HTR-8/SVneo (cell line): ENCODE measurements at regions not wholly inside any gene's neighbourhood (a gene's known extent, or its start where the extent isn't known, plus 50 kb on each side); places are given as distances from the start of the nearest gene placed in this dataset.
"Not testable (repeated sequence)": the region's sequence is repeated elsewhere in the genome, so short reads cannot be mapped to it uniquely, and the experiment has no call there.

ENCODE experiments used
- DNase-seq: peaks from one replicate; pipeline ENCODE4 v3.0.0; 2011; ENCODE audit warnings: low spot score, mixed read lengths; ENCODE audit not compliant: insufficient read length
- FAIRE-seq: peaks from 2 replicates; lab custom pipeline; 2011; peaks lifted over from hg19 to GRCh38; lab: Jason Lieb, UNC

DNA sequence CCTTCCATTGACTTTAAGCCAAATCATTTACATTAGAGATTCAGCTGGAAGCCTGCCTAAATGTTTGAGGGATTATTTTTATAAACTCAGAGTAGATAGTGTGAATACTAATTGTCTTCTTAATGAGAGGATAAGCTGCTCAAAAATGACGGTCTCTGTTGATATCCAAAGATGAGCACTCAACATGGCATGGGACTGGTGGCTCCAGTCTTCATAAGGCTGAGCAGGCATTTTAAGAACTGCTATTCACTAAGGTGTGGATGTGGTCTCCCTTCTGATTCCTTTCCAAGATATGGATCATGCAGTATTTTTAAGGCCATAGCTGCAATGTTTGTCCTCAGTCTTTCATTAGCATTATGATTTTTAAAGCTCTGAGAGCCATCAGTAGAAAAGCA lies 377.5 kb upstream of the RIOK2 start:
- FAIRE-seq (no peak), DNase-seq (no peak)

- DNase-seq (no peak), FAIRE-seq (no peak)
These were observed 380.1 kb upstream of the RIOK2 start for GRCh38 chr5:97563050-97563657.

GRCh38 chr5:97568382-97568781 lies 385.3 kb upstream of the RIOK2 start:
- FAIRE-seq (no peak), DNase-seq (no peak)

DNA sequence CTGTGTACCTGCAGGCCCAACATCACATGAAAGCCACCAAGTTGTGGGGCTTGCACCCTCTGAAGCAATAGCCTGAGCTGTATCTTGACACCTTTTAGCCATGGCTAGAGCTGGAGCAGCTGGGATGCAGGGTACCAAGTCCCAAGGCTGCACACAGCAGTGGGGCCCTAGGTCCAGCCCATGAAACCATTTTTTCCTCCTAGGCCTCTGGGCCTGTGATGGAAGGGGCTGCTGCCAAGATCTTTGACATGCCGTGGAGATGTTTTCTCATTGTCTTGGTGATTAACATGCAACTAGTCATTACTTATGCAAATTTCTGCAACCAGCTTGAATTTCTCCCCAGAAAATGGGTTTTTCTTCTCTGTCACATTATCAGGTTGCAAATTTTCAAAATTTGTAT lies 387.2 kb upstream of the RIOK2 start:
- DNase-seq = no peak
- no peak for FAIRE-seq

DNA sequence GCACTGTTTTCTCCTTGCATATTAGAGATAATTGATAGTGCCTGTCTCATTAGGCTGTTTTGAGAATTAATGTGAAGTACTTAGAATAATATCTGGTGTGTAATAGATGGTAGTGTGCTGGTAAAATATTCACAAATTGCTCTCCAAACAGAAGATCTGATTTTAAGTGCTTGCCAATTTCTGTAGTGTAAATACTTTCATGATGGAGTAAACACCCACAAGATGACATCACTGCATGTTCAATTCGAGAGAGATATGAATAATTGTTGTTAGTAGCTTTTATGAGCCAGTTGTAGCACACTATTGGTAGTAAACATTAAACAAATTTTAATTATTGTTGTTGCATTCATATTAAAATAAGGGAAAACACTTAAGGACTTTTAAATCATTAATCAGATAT lies 392.3 kb upstream of the RIOK2 start:
- DNase-seq = no peak
- no peak for FAIRE-seq

GRCh38 chr5:97576956-97577355 lies 393.9 kb upstream of the RIOK2 start:
- DNase-seq = no peak
- FAIRE-seq = no peak

DNA sequence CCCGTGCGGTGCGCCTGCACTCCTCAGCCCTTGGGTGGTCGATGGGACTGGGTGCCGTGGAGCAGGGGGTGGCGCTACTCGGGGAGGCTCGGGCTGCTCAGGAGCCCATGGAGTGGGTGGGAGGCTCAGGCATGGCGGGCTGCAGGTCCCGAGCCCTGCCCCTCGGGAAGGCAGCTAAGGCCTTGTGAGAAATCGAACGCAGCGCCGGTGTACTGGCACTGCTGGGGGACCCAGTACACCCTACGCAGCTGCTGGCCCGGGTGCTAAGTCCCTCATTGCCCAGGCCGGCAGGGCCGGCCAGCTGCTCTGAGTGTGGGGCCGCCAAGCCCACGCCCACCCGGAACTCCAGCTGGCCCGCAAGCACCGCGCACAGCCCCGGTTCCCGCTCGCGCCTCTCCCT lies 396.9 kb upstream of the RIOK2 start:
- FAIRE-seq = not testable (repeated sequence)

GRCh38 chr5:97580746-97581145 lies 397.7 kb upstream of the RIOK2 start:
- no peak for FAIRE-seq
- no peak for DNase-seq

More for the DNA sequence above, 396.9 kb upstream of the RIOK2 start:
- not testable (repeated sequence) for DNase-seq

DNA sequence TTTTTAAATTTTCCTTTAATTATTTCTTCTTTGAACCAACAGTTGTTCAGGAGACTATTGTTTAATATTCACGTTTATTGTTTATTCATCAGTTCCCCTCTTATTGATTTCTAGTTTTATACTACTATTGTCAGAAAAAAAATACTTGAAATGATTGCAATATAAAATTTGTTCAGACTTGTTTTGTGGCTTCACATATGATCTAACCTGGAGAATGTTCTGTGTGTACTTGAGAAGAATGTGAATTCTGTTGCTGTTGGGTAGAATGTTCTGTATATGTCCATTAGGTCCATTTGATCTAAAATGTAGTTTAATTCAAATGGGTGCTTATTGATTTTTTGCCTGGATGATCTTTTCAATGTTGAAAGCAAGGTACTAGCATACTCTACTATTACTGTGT lies 408.7 kb upstream of the RIOK2 start:
- FAIRE-seq = no peak

GRCh38 chr5:97600486-97600885 lies 417.4 kb upstream of the RIOK2 start:
- DNase-seq (no peak), FAIRE-seq (no peak)

More for the DNA sequence above, 408.7 kb upstream of the RIOK2 start:
- DNase-seq = no peak

DNA sequence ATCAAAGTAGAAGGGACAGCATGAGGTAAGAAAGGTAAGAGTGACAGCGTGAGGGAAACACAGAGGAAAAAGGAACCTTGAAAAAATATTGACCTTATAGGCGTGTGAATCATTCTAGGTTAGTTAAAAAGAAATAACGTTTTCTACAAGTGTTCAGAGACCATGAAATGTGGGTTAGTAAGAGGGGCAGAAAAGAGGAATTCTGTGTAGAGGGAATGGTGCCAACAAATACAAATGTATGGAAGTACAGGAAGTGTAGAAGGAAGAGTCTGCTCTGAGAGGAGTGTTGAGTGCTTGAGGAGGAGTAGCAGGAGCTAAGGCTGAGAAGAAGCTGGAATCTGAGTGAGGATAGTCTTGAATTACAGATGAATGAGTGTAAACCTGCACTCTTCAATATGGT lies 418.6 kb upstream of the RIOK2 start:
- no peak for DNase-seq
- no peak for FAIRE-seq

DNA sequence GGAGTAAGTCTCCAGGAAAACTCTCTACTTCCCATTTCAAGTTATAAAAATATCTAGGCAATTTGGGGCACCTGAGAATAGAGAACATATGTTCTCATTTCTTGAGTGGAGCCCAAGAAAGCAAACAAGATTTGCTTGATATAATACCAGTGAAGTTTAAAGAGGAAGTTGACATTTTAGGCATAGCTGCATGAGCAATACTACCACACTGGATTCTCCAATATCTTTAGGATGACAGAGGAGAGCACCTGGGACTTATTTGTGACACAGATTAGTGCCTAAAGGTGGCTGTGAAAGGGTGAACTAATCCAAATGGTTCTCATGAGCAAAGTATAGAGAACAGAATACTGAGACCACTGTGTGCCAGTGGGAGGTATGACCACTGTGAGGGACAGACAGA lies 423.5 kb upstream of the RIOK2 start:
- no peak for DNase-seq
- FAIRE-seq = no peak

GRCh38 chr5:97608501-97608900 lies 425.5 kb upstream of the RIOK2 start:
- no peak for FAIRE-seq
- no peak for DNase-seq

DNA sequence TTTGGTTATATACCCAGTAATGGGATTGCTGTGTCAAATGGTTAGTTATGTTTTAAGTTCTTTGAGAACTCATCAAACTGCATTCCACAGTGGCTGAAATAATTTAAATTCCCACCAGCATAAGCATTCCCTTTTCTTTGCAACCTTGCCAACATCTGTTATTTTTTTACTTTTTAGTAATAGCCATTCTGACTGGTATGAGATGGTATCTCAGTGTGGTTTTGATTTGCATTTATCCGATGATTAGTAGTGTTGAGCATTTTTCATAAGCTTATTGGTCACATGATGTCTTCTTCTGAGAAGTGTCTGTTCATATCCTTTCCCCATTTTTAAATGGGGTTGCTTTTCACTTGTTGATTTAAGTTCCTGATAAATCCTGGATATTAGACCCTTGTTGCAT lies 435.7 kb upstream of the RIOK2 start:
- no peak for FAIRE-seq
- DNase-seq = no peak

DNA sequence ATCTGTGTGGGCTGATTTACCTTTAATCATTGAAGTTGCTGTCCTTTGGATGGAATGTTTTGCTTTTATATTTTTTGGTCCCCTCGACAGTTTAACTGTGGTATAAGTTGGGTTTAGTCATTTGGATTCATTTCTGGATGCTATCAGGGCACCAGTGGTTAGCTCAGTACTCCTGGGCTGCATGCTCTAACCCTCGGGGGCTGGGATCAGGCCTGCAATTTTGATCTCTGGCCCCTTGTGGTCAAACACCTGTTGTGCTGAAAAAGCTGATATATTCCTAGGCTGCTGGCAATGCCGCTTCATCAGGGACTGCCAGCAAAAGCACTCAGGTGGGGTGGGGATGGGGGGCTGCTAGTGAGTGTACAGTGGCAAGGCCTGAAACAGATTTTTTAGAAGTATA lies 440.4 kb upstream of the RIOK2 start:
- DNase-seq (no peak), FAIRE-seq (no peak)

DNA sequence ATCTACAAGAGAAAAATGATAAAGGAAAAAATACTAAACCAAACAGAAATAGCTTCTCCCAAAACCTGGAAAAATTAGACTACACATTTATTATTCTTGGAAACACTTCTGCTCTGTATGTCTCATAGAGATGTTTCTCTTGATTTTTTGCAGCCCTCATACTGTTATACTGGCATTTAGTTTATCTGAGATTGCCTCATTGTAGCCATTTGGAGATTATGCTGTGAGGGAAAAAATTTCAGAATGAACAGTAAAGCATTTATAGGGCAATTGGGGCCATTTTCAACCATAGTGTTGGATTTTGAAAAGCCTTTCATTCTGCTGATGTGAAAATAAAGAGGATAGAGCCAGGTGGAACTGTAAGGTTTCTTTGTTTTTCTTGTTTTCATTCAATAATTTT lies 441.8 kb upstream of the RIOK2 start:
- DNase-seq = no peak
- no peak for FAIRE-seq

DNA sequence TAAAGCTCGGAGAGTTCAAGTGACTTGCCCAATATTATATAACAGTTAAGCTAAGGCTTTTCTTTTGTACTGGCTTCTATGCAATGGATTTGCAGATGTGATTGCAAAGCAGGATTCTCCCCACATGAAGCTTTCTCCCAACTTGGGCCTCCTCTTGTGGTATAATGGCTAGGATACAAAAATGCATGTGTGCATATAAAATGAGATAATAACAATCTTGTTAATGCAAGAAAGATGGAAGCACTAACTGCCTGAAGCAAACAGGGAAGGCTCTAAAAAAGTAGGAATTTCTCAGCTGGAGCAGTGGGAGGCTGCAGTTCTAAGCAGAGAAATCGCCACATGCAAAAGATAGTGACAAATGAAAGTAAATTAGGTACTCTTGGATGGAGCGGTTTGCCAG lies 444.2 kb upstream of the RIOK2 start:
- FAIRE-seq (no peak), DNase-seq (no peak)

DNA sequence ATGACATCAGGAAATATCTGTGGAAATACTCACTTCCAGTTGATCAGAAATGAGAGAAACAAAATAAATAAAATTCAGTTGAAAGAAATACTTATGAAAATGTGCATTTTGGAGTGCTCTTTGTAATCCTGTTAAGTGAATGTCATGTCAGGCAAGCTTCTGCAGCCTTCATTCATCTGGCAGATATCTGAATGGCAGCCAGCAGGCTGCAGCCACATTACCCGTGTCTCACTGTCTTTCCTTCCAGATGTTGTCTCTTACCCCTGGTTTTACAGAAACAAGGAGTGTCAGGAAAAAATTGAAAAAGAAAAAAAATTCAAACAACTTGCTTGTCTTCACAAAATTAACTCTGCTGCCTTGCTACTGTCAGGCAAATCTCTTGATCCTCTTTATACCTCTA lies 445.0 kb upstream of the RIOK2 start:
- no peak for FAIRE-seq
- no peak for DNase-seq

DNA sequence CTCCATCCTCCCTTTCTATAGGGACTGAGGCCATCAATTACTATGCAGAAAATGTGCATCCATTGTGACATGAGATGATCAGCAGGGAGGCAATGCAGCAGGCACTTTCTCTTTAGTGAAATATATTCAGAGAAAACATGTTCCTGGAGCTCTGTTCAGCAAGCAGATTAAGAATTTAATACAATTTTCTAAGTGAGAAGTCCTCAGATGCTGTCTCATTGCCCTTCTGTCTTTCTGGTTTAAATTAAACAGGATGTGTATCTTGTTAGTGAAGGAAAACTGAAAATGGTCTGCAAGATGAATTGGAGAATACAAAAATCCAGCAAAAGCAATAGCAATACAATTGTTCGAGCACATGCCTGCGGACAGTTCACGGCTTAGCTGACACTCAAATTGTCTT lies 445.8 kb upstream of the RIOK2 start:
- DNase-seq = no peak
- FAIRE-seq = no peak

GRCh38 chr5:97629276-97629675 lies 446.2 kb upstream of the RIOK2 start:
- peak; percentile 28 for DNase-seq
- FAIRE-seq = no peak

DNA sequence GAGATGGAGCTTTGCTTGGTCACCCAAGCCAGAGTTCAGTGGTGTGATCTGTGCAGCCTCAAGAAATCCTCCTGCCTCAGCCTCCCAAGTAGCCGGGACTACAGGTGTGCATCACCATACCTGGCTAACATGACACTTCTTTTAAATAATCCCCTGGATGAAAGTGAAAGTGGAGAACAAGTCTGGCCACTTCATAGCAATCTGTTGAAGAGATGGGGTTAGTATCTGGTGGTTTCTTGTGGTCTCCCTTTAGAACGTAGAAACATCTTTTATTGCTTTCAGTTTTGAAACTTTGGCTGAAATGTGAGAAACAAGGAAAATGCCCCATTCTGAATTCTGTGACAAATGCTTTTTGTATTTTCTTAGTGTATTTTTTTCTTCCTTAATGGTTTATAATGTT lies 452.5 kb upstream of the RIOK2 start:
- FAIRE-seq = no peak

GRCh38 chr5:97636766-97637165 lies 453.7 kb upstream of the RIOK2 start:
- DNase-seq = no peak
- no peak for FAIRE-seq

More for the DNA sequence above, 452.5 kb upstream of the RIOK2 start:
- no peak for DNase-seq

DNA sequence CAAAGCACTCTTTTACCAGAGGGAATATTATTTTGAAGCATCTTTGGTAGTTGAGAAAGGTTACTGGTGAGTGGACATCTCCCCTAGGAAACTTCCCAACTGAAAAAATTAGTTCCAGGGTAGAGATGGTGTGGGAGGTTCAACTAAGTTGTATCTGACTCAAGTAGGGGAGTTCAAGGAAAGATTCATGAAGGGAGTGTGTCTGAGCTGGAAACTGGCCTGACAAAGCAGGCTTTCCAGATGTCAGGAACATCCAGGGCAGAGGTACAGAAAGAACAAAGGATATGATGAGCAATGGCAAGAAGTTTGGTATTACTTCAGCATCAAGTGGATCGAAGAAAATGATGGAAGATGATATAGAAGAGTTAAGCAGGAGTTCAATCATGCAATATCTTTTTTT lies 458.0 kb upstream of the RIOK2 start:
- no peak for DNase-seq
- no peak for FAIRE-seq
